ENCODE measurements at regions not wholly inside any gene's neighbourhood (a gene's known extent, or its start where the extent isn't known, plus 50 kb on each side); places are given as distances from the start of the nearest gene placed in this dataset.

DNA sequence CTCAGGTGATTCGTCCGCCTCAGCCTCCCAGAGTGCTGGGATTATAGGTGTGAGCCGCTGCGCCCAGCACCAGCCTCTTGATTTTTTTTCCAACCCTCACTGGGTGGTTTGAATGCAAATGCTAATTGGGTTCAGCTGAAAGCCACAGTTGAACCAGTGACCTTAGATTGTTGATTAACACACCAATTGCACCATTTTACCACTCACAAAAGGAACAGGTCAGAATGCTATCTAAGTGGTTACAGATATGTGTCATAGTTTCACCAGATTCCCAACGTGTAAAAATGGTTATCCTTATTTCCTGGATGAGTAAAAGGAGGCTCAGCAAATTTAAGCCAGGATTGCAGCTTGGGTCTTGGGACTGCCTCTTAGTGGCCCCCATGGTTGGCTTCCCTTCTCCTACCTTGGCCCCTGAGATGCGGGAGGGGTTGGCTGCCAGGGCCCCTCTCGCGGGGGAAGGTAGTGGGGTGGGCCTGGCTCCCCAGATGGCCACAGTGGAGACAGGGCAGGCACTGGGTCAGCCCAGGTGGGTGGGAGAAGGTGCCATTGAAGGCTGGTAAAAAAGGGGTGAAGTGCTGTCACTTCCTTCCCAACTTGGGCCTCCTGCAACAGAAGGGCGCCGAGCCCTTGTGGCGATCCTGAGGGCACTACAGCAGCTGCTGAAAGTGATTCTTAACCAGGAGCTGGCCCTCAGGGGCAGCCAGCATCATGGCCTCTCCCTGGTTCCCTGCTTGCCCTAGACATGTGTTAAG lies 164.9 kb upstream of the HAAO start:
- Histone ChIP-seq H3K27me3 (ENCODE audit: control insufficient read depth in 3 of 3, insufficient read depth in 3 of 3, low read length in 2 of 3) (no peaks in the 10 kb centered on the region), H3K4me3 (no peak overlapping the region), H3K4me1 (ENCODE audit: control insufficient read depth in 5 of 5, insufficient read depth in 5 of 5, low read length in 5 of 5) (peaks cover 0 to 52% (median 31%) of the 10 kb centered on the region in 5 donors), H3K9me3 (ENCODE audit: control insufficient read depth in 4 of 4, insufficient read depth in 3 of 4, low read length in 3 of 4) (no peaks in the 10 kb centered on the region), H3K9ac (ENCODE audit: insufficient read depth in 1 of 2, low read length in 2 of 2) (no peak overlapping the region), H3K27ac (ENCODE audit: low read depth in 1 of 2, low read length in 1 of 2) (no peak overlapping the region), H3K36me3 (ENCODE audit: control insufficient read depth in 4 of 4, insufficient read depth in 4 of 4, low read length in 4 of 4) (no peaks in the 10 kb centered on the region)
- TF ChIP-seq, protein P1, sequence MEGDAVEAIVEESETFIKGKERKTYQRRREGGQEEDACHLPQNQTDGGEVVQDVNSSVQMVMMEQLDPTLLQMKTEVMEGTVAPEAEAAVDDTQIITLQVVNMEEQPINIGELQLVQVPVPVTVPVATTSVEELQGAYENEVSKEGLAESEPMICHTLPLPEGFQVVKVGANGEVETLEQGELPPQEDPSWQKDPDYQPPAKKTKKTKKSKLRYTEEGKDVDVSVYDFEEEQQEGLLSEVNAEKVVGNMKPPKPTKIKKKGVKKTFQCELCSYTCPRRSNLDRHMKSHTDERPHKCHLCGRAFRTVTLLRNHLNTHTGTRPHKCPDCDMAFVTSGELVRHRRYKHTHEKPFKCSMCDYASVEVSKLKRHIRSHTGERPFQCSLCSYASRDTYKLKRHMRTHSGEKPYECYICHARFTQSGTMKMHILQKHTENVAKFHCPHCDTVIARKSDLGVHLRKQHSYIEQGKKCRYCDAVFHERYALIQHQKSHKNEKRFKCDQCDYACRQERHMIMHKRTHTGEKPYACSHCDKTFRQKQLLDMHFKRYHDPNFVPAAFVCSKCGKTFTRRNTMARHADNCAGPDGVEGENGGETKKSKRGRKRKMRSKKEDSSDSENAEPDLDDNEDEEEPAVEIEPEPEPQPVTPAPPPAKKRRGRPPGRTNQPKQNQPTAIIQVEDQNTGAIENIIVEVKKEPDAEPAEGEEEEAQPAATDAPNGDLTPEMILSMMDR (IDR thresholded peaks at IDR 0.05; ENCODE audit: control extremely low read depth, extremely low read depth): no peak
- no peak for DNase-seq
- 68 to 76% methylated on average over 11 of the region's 11 CpGs for WGBS, 2 donors
- ATAC-seq (ENCODE audit: insufficient read depth, low FRiP score): no peak

DNA sequence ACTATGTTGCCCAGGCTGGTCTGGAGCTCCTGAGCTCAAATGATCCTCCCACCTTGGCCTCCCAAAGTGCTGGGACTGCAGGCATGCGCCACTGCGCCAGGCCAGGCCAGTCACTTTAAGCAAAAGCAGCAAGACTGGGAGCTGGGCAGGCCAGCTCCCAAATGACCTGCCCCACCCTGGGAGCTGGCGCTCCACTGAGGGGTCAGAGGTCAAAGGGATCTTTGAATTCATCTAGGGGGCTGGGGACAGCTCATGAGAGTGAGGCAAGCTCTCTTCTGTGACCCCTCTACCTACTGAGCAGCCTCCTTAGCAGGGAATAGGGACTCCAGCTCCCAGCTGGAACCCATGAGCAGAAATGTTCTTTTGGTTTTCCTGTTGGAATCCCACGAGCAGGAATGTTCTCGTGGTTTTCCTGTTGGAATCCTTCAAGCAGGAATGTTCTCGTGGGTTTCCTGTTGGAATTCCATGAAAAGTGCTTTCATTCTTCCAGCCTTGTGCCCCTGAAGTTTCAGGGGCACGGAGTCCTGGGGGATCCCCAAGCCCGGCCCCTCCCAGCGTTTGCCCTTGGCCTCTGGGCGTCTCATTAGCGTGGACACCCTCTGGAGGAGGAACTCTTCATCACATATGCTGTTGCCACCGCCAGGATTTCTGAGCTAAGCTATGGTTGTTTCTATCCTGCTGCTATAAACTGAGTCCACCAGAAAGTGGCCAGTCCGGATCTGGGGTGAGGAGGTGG lies 162.0 kb upstream of the HAAO start:
- WGBS, 2 donors: 66 to 74% methylated on average over 13 of the region's 13 CpGs
- peak overlapping the region in 1 of 2 donors; percentile 29 for H3K27ac ChIP-seq (ENCODE audit: low read depth in 1 of 2, low read length in 1 of 2)
- no peak for ATAC-seq (ENCODE audit: insufficient read depth, low FRiP score)
- no peak for DNase-seq
- TF ChIP-seq, protein P1 (IDR thresholded peaks at IDR 0.05; ENCODE audit: control extremely low read depth, extremely low read depth): no peak
- H3K36me3 ChIP-seq (ENCODE audit: control insufficient read depth in 4 of 4, insufficient read depth in 4 of 4, low read length in 4 of 4): no peaks in the 10 kb centered on the region
- peaks cover 0 to 29% (median 10%) of the 10 kb centered on the region in 5 donors for H3K4me1 ChIP-seq (ENCODE audit: control insufficient read depth in 5 of 5, insufficient read depth in 5 of 5, low read length in 5 of 5)
- no peaks in the 10 kb centered on the region for H3K27me3 ChIP-seq (ENCODE audit: control insufficient read depth in 3 of 3, insufficient read depth in 3 of 3, low read length in 2 of 3)
- H3K4me3 ChIP-seq: no peak overlapping the region
- no peaks in the 10 kb centered on the region for H3K9me3 ChIP-seq (ENCODE audit: control insufficient read depth in 4 of 4, insufficient read depth in 3 of 4, low read length in 3 of 4)
- H3K9ac ChIP-seq (ENCODE audit: insufficient read depth in 1 of 2, low read length in 2 of 2): no peak overlapping the region

DNA sequence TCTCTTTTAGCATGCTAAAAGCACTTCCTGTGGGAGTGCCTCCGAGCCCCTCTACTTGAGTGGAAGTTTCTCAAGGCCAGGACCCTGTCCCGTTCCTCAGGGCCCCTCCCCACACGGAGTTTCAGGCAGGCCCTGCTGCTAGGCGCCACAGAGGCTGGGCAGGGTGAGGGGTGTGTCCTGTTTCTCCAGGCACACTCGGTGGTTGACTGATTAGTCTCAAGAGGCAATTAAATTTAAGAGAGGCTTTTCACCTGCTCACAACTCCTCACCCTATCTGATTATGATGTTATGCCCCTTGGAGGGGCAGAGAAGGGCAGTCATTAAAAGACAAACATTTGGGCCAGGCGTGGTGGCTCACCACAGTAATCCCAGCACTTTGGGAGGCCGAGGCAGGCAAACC lies 160.8 kb upstream of the HAAO start:
- Histone ChIP-seq H3K9me3 (ENCODE audit: control insufficient read depth in 4 of 4, insufficient read depth in 3 of 4, low read length in 3 of 4) (no peaks in the 10 kb centered on the region), H3K27me3 (ENCODE audit: control insufficient read depth in 3 of 3, insufficient read depth in 3 of 3, low read length in 2 of 3) (no peaks in the 10 kb centered on the region), H3K4me3 (no peak overlapping the region), H3K4me1 (ENCODE audit: control insufficient read depth in 5 of 5, insufficient read depth in 5 of 5, low read length in 5 of 5) (peaks cover 0 to 26% (median 2%) of the 10 kb centered on the region in 5 donors), H3K9ac (ENCODE audit: insufficient read depth in 1 of 2, low read length in 2 of 2) (no peak overlapping the region), H3K27ac (ENCODE audit: low read depth in 1 of 2, low read length in 1 of 2) (no peak overlapping the region), H3K36me3 (ENCODE audit: control insufficient read depth in 4 of 4, insufficient read depth in 4 of 4, low read length in 4 of 4) (no peaks in the 10 kb centered on the region)
- TF ChIP-seq, protein P1 (IDR thresholded peaks at IDR 0.05; ENCODE audit: control extremely low read depth, extremely low read depth): no peak
- DNase-seq: no peak
- WGBS, 2 donors: 61 to 64% methylated on average over 7 of the region's 7 CpGs
- peak; percentile 23 for ATAC-seq (ENCODE audit: insufficient read depth, low FRiP score)
